Left lung (tissue), 4 donors: ENCODE measurements at regions not wholly inside any gene's neighbourhood (a gene's known extent, or its start where the extent isn't known, plus 50 kb on each side); places are given as distances from the start of the nearest gene placed in this dataset.

Source experiments
- ATAC-seq: fragments of 200-7000 bp; cut with Tn5 transposase; one replicate; pipeline ENCODE4 v1.9.1; 2020; ENCODE audit warnings: moderate library complexity
- DNase-seq, 4 donors: peaks; one replicate each; pipeline ENCODE4 v3.0.0-alpha.2; 2013 to 2020
- H3K27ac ChIP-seq, 2 donors: fragments of 200-600 bp; sonication (generic) in 1 of 2; one replicate each; pipeline versions ENCODE4 v1.5.0 to v1.8.0; 2020 to 2021
- H3K27me3 ChIP-seq, 2 donors: fragments of 200-600 bp; sonication (generic) in 1 of 2; one replicate each; pipeline versions ENCODE4 v1.5.0 to v1.8.0; 2020 to 2021
- H3K36me3 ChIP-seq, 2 donors: fragments of 200-600 bp; sonication (generic) in 1 of 2; one replicate each; pipeline versions ENCODE4 v1.5.0 to v1.8.0; 2020 to 2021
- H3K4me1 ChIP-seq, 2 donors: fragments of 200-600 bp; one replicate each; pipeline ENCODE4 v1.8.0; 2021
- H3K4me3 ChIP-seq, 2 donors: fragments of 200-600 bp; sonication (generic) in 1 of 2; one replicate each; pipeline versions ENCODE4 v1.5.0 to v1.8.0; 2020 to 2021; ENCODE audit warnings: mild to moderate bottlenecking in 1 of 2
- H3K9me3 ChIP-seq, 2 donors: fragments of 200-600 bp; sonication (generic) in 1 of 2; one replicate each; pipeline versions ENCODE4 v1.5.0 to v1.8.0; 2020 to 2021
- CTCF ChIP-seq, 2 donors: fragments of 200-600 bp; sonication (generic) in 1 of 2; IDR thresholded peaks; one replicate each; pipeline versions ENCODE4 v1.5.0 to v1.8.0; 2021; ENCODE audit warnings: antibody characterized with exemption in 2 of 2
- intact Hi-C, 2 donors: fragments of 100-400 bp; cut with DNase I; formaldehyde crosslinking; loops; one replicate each; pipeline versions ENCODE4 v1.11.2 to v1.14.2; 2022
- donor health status: DM: no; HTN: yes; CAD: no.
- donor health status: DM: no; HTN: no; CAD: no.

DNA sequence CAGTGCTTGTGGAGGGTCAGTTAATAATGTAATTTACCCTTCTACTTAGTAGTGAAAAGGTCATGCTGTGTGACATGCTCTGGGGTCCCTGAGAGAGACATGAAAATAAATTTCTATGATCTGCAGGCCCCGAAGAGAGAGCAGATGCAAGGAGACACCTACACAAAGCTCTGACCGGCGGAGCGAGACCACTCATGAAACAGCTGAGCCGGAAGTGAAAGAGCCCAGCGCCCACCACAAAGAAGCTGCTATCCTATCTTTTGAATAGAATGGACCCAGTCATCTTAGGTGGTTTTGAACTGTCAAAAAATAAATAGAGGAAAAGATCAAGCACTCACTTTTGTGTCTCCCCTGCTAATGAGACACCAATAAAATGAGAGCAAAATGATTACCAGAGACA is 190.0 kb downstream of the MED10 start:
- no peaks in the 10 kb centered on the region for H3K9me3 ChIP-seq
- H3K4me1 ChIP-seq, result no peaks in the 10 kb centered on the region
- H3K36me3 ChIP-seq, result no peaks in the 10 kb centered on the region
- H3K27me3 ChIP-seq, result no peaks in the 10 kb centered on the region
- no peak for TF ChIP-seq CTCF (IDR thresholded peaks at IDR 0.05)
- DNase-seq, result no peak
- intact Hi-C loops, result no loop called here
- H3K27ac ChIP-seq, result no peak overlapping the region
- ATAC-seq, result no peak
- H3K4me3 ChIP-seq, result no peak overlapping the region

DNA sequence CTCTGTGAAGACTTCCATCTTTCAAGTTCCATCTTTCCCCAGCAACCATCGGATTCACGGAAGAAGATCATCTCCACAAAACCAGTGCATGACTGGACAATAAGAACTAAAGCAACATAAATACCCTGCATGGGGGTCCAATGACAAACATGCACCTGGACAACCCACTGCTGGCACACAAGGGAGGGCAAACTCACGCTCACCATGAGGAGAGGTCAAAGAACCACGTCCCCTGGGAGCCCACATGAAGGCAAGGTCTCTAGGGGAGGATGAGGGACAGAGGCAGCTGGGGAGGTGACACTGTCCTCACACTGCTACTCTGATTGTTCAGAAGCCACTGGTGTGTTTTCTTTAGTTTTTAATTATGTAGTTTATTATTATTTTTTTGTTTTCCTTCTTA is 190.8 kb downstream of the MED10 start:
- TF ChIP-seq CTCF (IDR thresholded peaks at IDR 0.05), result no peak
- intact Hi-C loops, result no loop called here

DNA sequence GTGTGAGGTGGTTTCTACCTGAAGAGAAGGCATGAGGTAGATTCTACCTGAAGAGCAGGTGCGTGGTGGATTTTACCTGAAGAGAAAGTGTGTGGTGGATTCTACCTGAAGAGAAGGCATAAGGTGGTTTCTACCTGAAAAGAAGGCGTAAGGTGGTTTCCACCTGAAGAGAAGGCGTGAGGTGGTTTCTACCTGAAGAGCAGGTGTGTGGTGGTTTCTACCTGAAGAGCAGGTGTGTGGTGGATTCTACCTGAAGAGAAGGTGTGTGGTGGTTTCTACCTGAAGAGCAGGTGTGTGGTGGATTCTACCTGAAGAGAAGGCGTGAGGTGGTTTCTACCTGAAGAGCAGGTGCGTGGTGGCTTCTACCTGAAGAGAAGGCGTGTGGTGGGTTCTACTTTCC is 192.8 kb downstream of the MED10 start:
- H3K9me3 ChIP-seq, result no peaks in the 10 kb centered on the region
- H3K4me1 ChIP-seq, result no peaks in the 10 kb centered on the region
- H3K36me3 ChIP-seq, result no peaks in the 10 kb centered on the region
- no peak overlapping the region for H3K4me3 ChIP-seq
- ATAC-seq (no peak), DNase-seq (no peak)
- H3K27me3 ChIP-seq, result no peaks in the 10 kb centered on the region
- intact Hi-C loops, result no loop called here
- no peak overlapping the region for H3K27ac ChIP-seq
- TF ChIP-seq CTCF (IDR thresholded peaks at IDR 0.05), result no peak

More for the DNA sequence above, 190.8 kb downstream of the MED10 start:
- H3K4me3 ChIP-seq, result no peak overlapping the region
- no peaks in the 10 kb centered on the region for H3K27me3 ChIP-seq
- no peak overlapping the region for H3K27ac ChIP-seq
- DNase-seq, result no peak
- no peak for ATAC-seq
- no peaks in the 10 kb centered on the region for H3K4me1 ChIP-seq
- no peaks in the 10 kb centered on the region for H3K9me3 ChIP-seq
- H3K36me3 ChIP-seq, result no peaks in the 10 kb centered on the region

DNA sequence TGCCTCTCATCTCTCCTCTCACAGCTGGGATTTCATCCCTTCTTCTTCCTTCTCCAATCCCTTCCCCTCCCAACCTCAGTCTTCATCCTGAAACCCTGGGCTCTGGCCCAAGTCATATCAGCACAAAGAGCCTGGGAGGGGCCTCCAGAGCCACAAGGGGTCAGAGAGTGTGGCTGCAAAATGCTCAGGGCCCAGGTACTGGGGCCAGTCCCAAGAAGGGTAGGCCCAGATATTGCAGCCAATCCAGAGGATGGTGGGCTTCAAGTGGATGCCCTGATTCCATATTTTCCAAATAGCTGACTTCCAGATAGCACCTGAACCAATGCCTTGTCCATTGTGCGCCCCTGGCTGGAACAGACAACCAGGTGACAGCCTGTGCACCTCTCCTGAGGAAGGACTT is 193.9 kb downstream of the MED10 start:
- H3K4me1 ChIP-seq, result no peaks in the 10 kb centered on the region

More for the DNA sequence above, 193.9 kb downstream of the MED10 start:
- intact Hi-C loops, result no loop called here
- ATAC-seq (no peak), DNase-seq (no peak)
- no peaks in the 10 kb centered on the region for H3K36me3 ChIP-seq
- TF ChIP-seq CTCF (IDR thresholded peaks at IDR 0.05), result no peak
- no peaks in the 10 kb centered on the region for H3K27me3 ChIP-seq
- no peaks in the 10 kb centered on the region for H3K9me3 ChIP-seq
- no peak overlapping the region for H3K4me3 ChIP-seq
- H3K27ac ChIP-seq, result no peak overlapping the region
